MM.1S (cell line): ENCODE measurements at regions not wholly inside any gene's neighbourhood (a gene's known extent, or its start where the extent isn't known, plus 50 kb on each side); places are given as distances from the start of the nearest gene placed in this dataset.

Source experiments
- DNase-seq: peaks from one replicate; pipeline ENCODE4 v3.0.0-alpha.2; 2015
- H2AFZ ChIP-seq: fragments of 300-600 bp; sonication (generic); 2 replicates; pipeline ENCODE4 v1.6.0; 2016; ENCODE audit warnings: antibody characterized with exemption, low read length
- H3F3A ChIP-seq: fragments of 300-600 bp; sonication (generic); 2 replicates; pipeline ENCODE4 v1.6.1; 2016; ENCODE audit warnings: mild to moderate bottlenecking, antibody characterized with exemption, low read length, moderate library complexity, mixed read lengths; ENCODE audit not compliant: insufficient read depth
- H3K27ac ChIP-seq: fragments of 300-600 bp; sonication (generic); 2 replicates; pipeline ENCODE4 v1.5.1; 2016; ENCODE audit warnings: mild to moderate bottlenecking, low read length
- H3K27me3 ChIP-seq: fragments of 300-600 bp; sonication (generic); replicated peaks from 2 replicates; pipeline ENCODE4 v1.6.0; 2016; ENCODE audit warnings: low read length; ENCODE audit not compliant: insufficient read depth
- H3K36me3 ChIP-seq: fragments of 300-600 bp; sonication (generic); replicated peaks from 2 replicates; pipeline ENCODE4 v1.6.1; 2016; ENCODE audit warnings: mild to moderate bottlenecking, low read length, mixed read lengths; ENCODE audit not compliant: insufficient read depth
- H3K4me1 ChIP-seq: fragments of 300-600 bp; sonication (generic); 2 replicates; pipeline ENCODE4 v1.6.1; 2016; ENCODE audit warnings: low read length, mixed read lengths
- H3K4me2 ChIP-seq: fragments of 300-600 bp; sonication (generic); 2 replicates; pipeline ENCODE4 v1.6.0; 2016; ENCODE audit warnings: low read depth, low read length
- H3K4me3 ChIP-seq: fragments of 300-600 bp; sonication (generic); 2 replicates; pipeline ENCODE4 v1.5.1; 2016; ENCODE audit warnings: low read length, mixed read lengths
- H3K79me2 ChIP-seq: fragments of 300-600 bp; sonication (generic); 2 replicates; pipeline ENCODE4 v1.6.1; 2016; ENCODE audit warnings: mixed run types, low read length, mixed read lengths
- H3K9ac ChIP-seq: fragments of 300-600 bp; sonication (generic); 2 replicates; pipeline ENCODE4 v1.6.1; 2016; ENCODE audit warnings: low read length, mixed read lengths
- H3K9me2 ChIP-seq: fragments of 300-600 bp; sonication (generic); replicated peaks from 2 replicates; pipeline ENCODE4 v1.6.1; 2016; ENCODE audit warnings: mild to moderate bottlenecking, low read length, mixed read lengths; ENCODE audit not compliant: insufficient read depth
- H3K9me3 ChIP-seq: fragments of 300-600 bp; sonication (generic); replicated peaks from 2 replicates; pipeline ENCODE4 v1.6.1; 2016; ENCODE audit warnings: mild to moderate bottlenecking, low read length, mixed read lengths; ENCODE audit not compliant: insufficient read depth
- H4K20me1 ChIP-seq: fragments of 300-600 bp; sonication (generic); 2 replicates; pipeline ENCODE4 v1.6.1; 2016; ENCODE audit warnings: mild to moderate bottlenecking, low read length, moderate library complexity, mixed read lengths; ENCODE audit not compliant: insufficient read depth
- CTCF ChIP-seq: fragments of 300-600 bp; sonication (generic); IDR thresholded peaks from 2 replicates; pipeline ENCODE4 v1.5.1; 2016; ENCODE audit warnings: antibody characterized with exemption, low read length, mixed read lengths
- EZH2 ChIP-seq: fragments of 300-600 bp; sonication (generic); optimal IDR thresholded peaks from 2 replicates; pipeline ENCODE3; 2017; ENCODE audit warnings: low read depth, mild to moderate bottlenecking, antibody characterized with exemption, low read length, mixed read lengths
- EZH2phosphoT487 ChIP-seq: fragments of 300-600 bp; sonication (generic); IDR thresholded peaks from 2 replicates; pipeline ENCODE4 v1.6.1; 2018; ENCODE audit warnings: antibody characterized with exemption, low read length

GRCh38 chr4:79831119-79831528 lies 241.9 kb downstream of the ANTXR2 start:
- DNase-seq = no peak
- Histone ChIP-seq H3K27ac (no peak overlapping the region), H3K4me3 (no peak overlapping the region)

GRCh38 chr4:79827283-79827682 lies 245.7 kb downstream of the ANTXR2 start:
- no peaks in the 10 kb centered on the region for H3K36me3 ChIP-seq
- no peaks in the 10 kb centered on the region for H3K4me1 ChIP-seq
- H3K4me2 ChIP-seq = no peak overlapping the region
- no peaks in the 10 kb centered on the region for H3K9me3 ChIP-seq
- no peak for DNase-seq
- TF ChIP-seq EZH2phosphoT487 = no peak
- TF ChIP-seq EZH2 = no peak
- no peak for TF ChIP-seq CTCF
- H3K27me3 ChIP-seq = no peaks in the 10 kb centered on the region
- no peaks in the 10 kb centered on the region for H4K20me1 ChIP-seq
- no peaks in the 10 kb centered on the region for H3K9me2 ChIP-seq
- no peaks in the 10 kb centered on the region for H3K79me2 ChIP-seq
- H3K4me3 ChIP-seq = no peak overlapping the region
- H3F3A ChIP-seq = no peaks in the 10 kb centered on the region
- no peak overlapping the region for H3K9ac ChIP-seq
- H2AFZ ChIP-seq = no peak overlapping the region
- no peak overlapping the region for H3K27ac ChIP-seq

More at GRCh38 chr4:79831119-79831528, 241.9 kb downstream of the ANTXR2 start:
- Histone ChIP-seq H3F3A (no peaks in the 10 kb centered on the region), H3K27me3 (no peaks in the 10 kb centered on the region), H2AFZ (no peak overlapping the region), H3K4me2 (no peak overlapping the region), H3K4me1 (no peaks in the 10 kb centered on the region), H3K79me2 (no peaks in the 10 kb centered on the region), H3K9me3 (no peaks in the 10 kb centered on the region), H3K9me2 (no peaks in the 10 kb centered on the region), H4K20me1 (no peaks in the 10 kb centered on the region), H3K9ac (no peak overlapping the region), H3K36me3 (no peaks in the 10 kb centered on the region)
- TF ChIP-seq EZH2phosphoT487 = no peak
- no peak for TF ChIP-seq CTCF
- TF ChIP-seq EZH2 = no peak

GRCh38 chr4:79823148-79823763 lies 249.8 kb downstream of the ANTXR2 start:
- Histone ChIP-seq H3K36me3 (no peaks in the 10 kb centered on the region), H2AFZ (no peak overlapping the region), H3K4me2 (no peak overlapping the region), H3K9me2 (no peaks in the 10 kb centered on the region), H3K27me3 (no peaks in the 10 kb centered on the region), H3K27ac (no peak overlapping the region), H3K4me3 (no peak overlapping the region), H4K20me1 (no peaks in the 10 kb centered on the region), H3K4me1 (no peaks in the 10 kb centered on the region), H3K79me2 (no peaks in the 10 kb centered on the region), H3K9me3 (no peaks in the 10 kb centered on the region), H3K9ac (no peak overlapping the region), H3F3A (no peaks in the 10 kb centered on the region)
- TF ChIP-seq EZH2 (no peak), CTCF (no peak), EZH2phosphoT487 (no peak)
- no peak for DNase-seq
